ENCODE measurements at regions not wholly inside any gene's neighbourhood (a gene's known extent, or its start where the extent isn't known, plus 50 kb on each side); places are given as distances from the start of the nearest gene placed in this dataset.

GRCh38 chr5:8050616-8051175 is 181.7 kb downstream of the MTRR start:
- Mint-ChIP-seq H3K27ac (no peak overlapping the region), H3K36me3 (ENCODE audit: low read depth) (no peaks in the 10 kb centered on the region), H3K4me1 (no peaks in the 10 kb centered on the region), H3K27me3 (ENCODE audit: insufficient read depth) (peaks cover 6% of the 10 kb centered on the region), H3K4me3 (no peak overlapping the region), H3K9me3 (no peaks in the 10 kb centered on the region)
- Histone ChIP-seq H3K9ac (ENCODE audit: extremely low read depth, low read length, poor library complexity, severe bottlenecking) (no peak overlapping the region), H3K4me3 (ENCODE audit: low read length) (no peak overlapping the region), H3K4me1 (ENCODE audit: control insufficient read depth, insufficient read depth, low read length) (no peaks in the 10 kb centered on the region), H3K27me3 (ENCODE audit: control insufficient read depth, insufficient read depth, low read length, poor library complexity, severe bottlenecking) (no peaks in the 10 kb centered on the region), H3K36me3 (ENCODE audit: control insufficient read depth, insufficient read depth, low read length) (no peaks in the 10 kb centered on the region), H3K9me3 (ENCODE audit: control insufficient read depth, low read length) (no peaks in the 10 kb centered on the region), H3K27ac (ENCODE audit: low read depth, low read length) (no peak overlapping the region)
- TF ChIP-seq, protein P1, sequence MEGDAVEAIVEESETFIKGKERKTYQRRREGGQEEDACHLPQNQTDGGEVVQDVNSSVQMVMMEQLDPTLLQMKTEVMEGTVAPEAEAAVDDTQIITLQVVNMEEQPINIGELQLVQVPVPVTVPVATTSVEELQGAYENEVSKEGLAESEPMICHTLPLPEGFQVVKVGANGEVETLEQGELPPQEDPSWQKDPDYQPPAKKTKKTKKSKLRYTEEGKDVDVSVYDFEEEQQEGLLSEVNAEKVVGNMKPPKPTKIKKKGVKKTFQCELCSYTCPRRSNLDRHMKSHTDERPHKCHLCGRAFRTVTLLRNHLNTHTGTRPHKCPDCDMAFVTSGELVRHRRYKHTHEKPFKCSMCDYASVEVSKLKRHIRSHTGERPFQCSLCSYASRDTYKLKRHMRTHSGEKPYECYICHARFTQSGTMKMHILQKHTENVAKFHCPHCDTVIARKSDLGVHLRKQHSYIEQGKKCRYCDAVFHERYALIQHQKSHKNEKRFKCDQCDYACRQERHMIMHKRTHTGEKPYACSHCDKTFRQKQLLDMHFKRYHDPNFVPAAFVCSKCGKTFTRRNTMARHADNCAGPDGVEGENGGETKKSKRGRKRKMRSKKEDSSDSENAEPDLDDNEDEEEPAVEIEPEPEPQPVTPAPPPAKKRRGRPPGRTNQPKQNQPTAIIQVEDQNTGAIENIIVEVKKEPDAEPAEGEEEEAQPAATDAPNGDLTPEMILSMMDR (conservative IDR thresholded peaks at IDR 0.05): no peak
- no peak for DNase-seq
- whole genome bisulfite sequencing, 2 experiments (ENCODE audit: insufficient coverage in 1 of 2, insufficient read length in 1 of 2): 84 to 100% methylated on average over 1 to 2 of the region's 2 CpGs

DNA sequence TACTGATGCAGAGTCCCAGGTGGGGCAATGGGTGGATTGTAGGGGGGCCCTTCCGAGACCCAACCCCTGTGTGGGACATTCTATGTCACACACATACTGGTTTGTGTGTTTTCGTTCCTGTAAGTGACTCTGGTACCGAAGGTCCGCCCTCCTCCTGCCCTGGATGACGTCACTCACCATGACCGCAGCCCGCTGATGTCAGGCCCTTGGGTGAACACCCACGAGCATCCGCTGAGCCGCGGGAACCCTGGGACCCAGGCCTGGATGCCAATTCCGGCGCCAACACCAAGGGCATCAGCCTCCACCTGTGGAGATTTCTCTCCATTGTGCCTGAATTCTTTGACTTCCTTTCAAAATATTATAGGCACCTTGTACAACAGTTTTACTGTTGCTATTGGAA is 184.3 kb downstream of the MTRR start:
- H3K9ac ChIP-seq (ENCODE audit: extremely low read depth, low read length, poor library complexity, severe bottlenecking): no peak overlapping the region
- TF ChIP-seq, protein P1 (conservative IDR thresholded peaks at IDR 0.05): no peak
- H3K4me3 Mint-ChIP-seq: no peak overlapping the region
- no peaks in the 10 kb centered on the region for H3K27me3 ChIP-seq (ENCODE audit: control insufficient read depth, insufficient read depth, low read length, poor library complexity, severe bottlenecking)
- no peak overlapping the region for H3K27ac ChIP-seq (ENCODE audit: low read depth, low read length)
- 95% methylated on average over 13 of the region's 13 CpGs; no CpG with 5 or more reads in 1 of the 2 experiments for WGBS, 2 experiments (ENCODE audit: insufficient coverage in 1 of 2, insufficient read length in 1 of 2)
- no peak overlapping the region for H3K27ac Mint-ChIP-seq
- no peak overlapping the region for H3K4me3 ChIP-seq (ENCODE audit: low read length)
- peaks cover 6% of the 10 kb centered on the region for H3K27me3 Mint-ChIP-seq (ENCODE audit: insufficient read depth)
- H3K4me1 Mint-ChIP-seq: no peaks in the 10 kb centered on the region
- DNase-seq: no peak
- H3K9me3 Mint-ChIP-seq: no peaks in the 10 kb centered on the region
- no peaks in the 10 kb centered on the region for H3K36me3 Mint-ChIP-seq (ENCODE audit: low read depth)
- H3K36me3 ChIP-seq (ENCODE audit: control insufficient read depth, insufficient read depth, low read length): no peaks in the 10 kb centered on the region
- H3K9me3 ChIP-seq (ENCODE audit: control insufficient read depth, low read length): no peaks in the 10 kb centered on the region
- H3K4me1 ChIP-seq (ENCODE audit: control insufficient read depth, insufficient read depth, low read length): no peaks in the 10 kb centered on the region

DNA sequence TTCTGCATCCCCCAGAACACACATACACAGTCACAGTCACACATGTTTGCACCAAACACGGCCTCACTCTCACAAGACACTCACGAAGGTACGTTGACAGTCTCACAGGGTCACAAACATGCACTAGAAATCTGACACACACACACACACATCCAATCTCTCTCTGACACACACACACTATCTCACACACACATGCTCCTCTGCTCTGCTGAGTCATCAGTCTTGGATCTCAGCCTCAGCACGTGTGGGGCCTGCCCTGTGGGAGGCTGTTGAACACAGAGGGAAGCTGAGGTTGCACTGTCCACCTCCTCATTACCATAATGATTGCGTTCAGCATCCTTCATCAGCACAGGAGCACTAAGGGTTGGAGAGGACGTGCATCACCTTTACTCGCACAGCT is 188.8 kb downstream of the MTRR start:
- no peak overlapping the region for H3K27ac Mint-ChIP-seq
- H3K4me1 Mint-ChIP-seq: peaks cover 12% of the 10 kb centered on the region
- Histone ChIP-seq H3K4me3 (ENCODE audit: low read length) (no peak overlapping the region), H3K9ac (ENCODE audit: extremely low read depth, low read length, poor library complexity, severe bottlenecking) (no peak overlapping the region), H3K27ac (ENCODE audit: low read depth, low read length) (no peak overlapping the region), H3K36me3 (ENCODE audit: control insufficient read depth, insufficient read depth, low read length) (no peaks in the 10 kb centered on the region), H3K27me3 (ENCODE audit: control insufficient read depth, insufficient read depth, low read length, poor library complexity, severe bottlenecking) (no peaks in the 10 kb centered on the region), H3K4me1 (ENCODE audit: control insufficient read depth, insufficient read depth, low read length) (no peaks in the 10 kb centered on the region), H3K9me3 (ENCODE audit: control insufficient read depth, low read length) (no peaks in the 10 kb centered on the region)
- no peak overlapping the region for H3K4me3 Mint-ChIP-seq
- no peak for DNase-seq
- H3K36me3 Mint-ChIP-seq (ENCODE audit: low read depth): no peaks in the 10 kb centered on the region
- H3K9me3 Mint-ChIP-seq: no peaks in the 10 kb centered on the region
- WGBS, 2 experiments (ENCODE audit: insufficient coverage in 1 of 2, insufficient read length in 1 of 2): 86 to 93% methylated on average over 5 to 7 of the region's 7 CpGs
- no peaks in the 10 kb centered on the region for H3K27me3 Mint-ChIP-seq (ENCODE audit: insufficient read depth)
- TF ChIP-seq, protein P1 (conservative IDR thresholded peaks at IDR 0.05): no peak

Data from endodermal cell (in vitro differentiated cells).